AG04450 (cell line): ENCODE measurements at regions not wholly inside any gene's neighbourhood (a gene's known extent, or its start where the extent isn't known, plus 50 kb on each side); places are given as distances from the start of the nearest gene placed in this dataset.

Experiments
- CTCF ChIA-PET: fragments of 300-600, 350-600 bp; formaldehyde crosslinking; extraction: SDS; loops from one replicate; lab custom pipeline; 2022; ENCODE audit warnings: antibody characterized with exemption, inconsistent platforms; lab: Charles Lee
- POLR2A ChIA-PET: fragments of 350-600 bp; formaldehyde crosslinking; extraction: SDS; loops from one replicate; lab custom pipeline; 2021; ENCODE audit warnings: antibody characterized with exemption, inconsistent platforms; lab: Yijun Ruan, JAX
- DNase-seq: peaks from one replicate; pipeline ENCODE4 v3.0.0-alpha.2; 2011; ENCODE audit warnings: low read depth, low spot score
- H3K27ac ChIP-seq: one replicate; pipeline ENCODE4 v1.5.1; 2012; ENCODE audit warnings: low read depth, low read length, control low read depth
- H3K27me3 ChIP-seq: one replicate; pipeline ENCODE4 v1.6.0; 2012; ENCODE audit warnings: low read length; ENCODE audit not compliant: control insufficient read depth, insufficient read depth
- H3K4me3 ChIP-seq: 2 replicates; pipeline ENCODE4 v1.5.1; 2011; ENCODE audit warnings: mild to moderate bottlenecking, low read depth, low read length, control low read depth
- H3K9me3 ChIP-seq: 2 replicates; pipeline ENCODE4 v1.5.1; 2012; ENCODE audit warnings: low read length; ENCODE audit not compliant: control insufficient read depth, insufficient read depth
- CTCF ChIP-seq: IDR thresholded peaks from 2 replicates; pipeline ENCODE4 v1.5.1; 2011; ENCODE audit warnings: low read depth, low read length, control low read depth, inconsistent platforms

- Histone ChIP-seq H3K4me3 (no peak overlapping the region), H3K9me3 (no peaks in the 10 kb centered on the region; the same call in 1 of the 2 replicates), H3K27me3 (no peaks in the 10 kb centered on the region), H3K27ac (no peak overlapping the region)
- POLR2A ChIA-PET = no interaction called here
- no peak for DNase-seq
- no peak for TF ChIP-seq CTCF
- CTCF ChIA-PET = interaction anchor here (0.6 to 1.2 kb wide), 2 partner anchors 9 to 89 kb away, joined by 4 to 5 read pairs; no protein-coding TSS in a partner anchor
Observed at GRCh38 chr7:34311591-34311990, 346.4 kb upstream of the NPSR1 start.

- no peak for DNase-seq
- Histone ChIP-seq H3K27ac (no peak overlapping the region), H3K4me3 (no peak overlapping the region), H3K9me3 (no peaks in the 10 kb centered on the region; the same call in 1 of the 2 replicates), H3K27me3 (no peaks in the 10 kb centered on the region)
- no peak for TF ChIP-seq CTCF
- POLR2A ChIA-PET = no interaction called here
- CTCF ChIA-PET = no interaction called here
Observed at GRCh38 chr7:34312624-34313023, 345.4 kb upstream of the NPSR1 start.

GRCh38 chr7:34313289-34313688, 344.7 kb upstream of the NPSR1 start:
- CTCF ChIA-PET = no interaction called here
- DNase-seq = no peak

GRCh38 chr7:34315032-34315431, 343.0 kb upstream of the NPSR1 start:
- TF ChIP-seq CTCF = no peak
- H3K9me3 ChIP-seq = no peaks in the 10 kb centered on the region
- ChIA-PET POLR2A (interaction anchor here (0.6 kb wide), 1 partner anchor 622 kb away, joined by 3 read pairs; no protein-coding TSS in a partner anchor), CTCF (interaction anchor here (0.6 kb wide), 1 partner anchor 42 kb away, joined by 5 read pairs; no protein-coding TSS in a partner anchor)
- no peak for DNase-seq
- H3K27me3 ChIP-seq = no peaks in the 10 kb centered on the region
- no peak overlapping the region for H3K27ac ChIP-seq
- no peak overlapping the region for H3K4me3 ChIP-seq

More at GRCh38 chr7:34313289-34313688, 344.7 kb upstream of the NPSR1 start:
- Histone ChIP-seq H3K27ac (no peak overlapping the region), H3K9me3 (no peaks in the 10 kb centered on the region; the same call in 1 of the 2 replicates), H3K4me3 (no peak overlapping the region), H3K27me3 (no peaks in the 10 kb centered on the region)
- POLR2A ChIA-PET = no interaction called here
- no peak for TF ChIP-seq CTCF

- H3K4me3 ChIP-seq = no peak overlapping the region
- no peaks in the 10 kb centered on the region for H3K9me3 ChIP-seq
- CTCF ChIA-PET = no interaction called here
- no peak overlapping the region for H3K27ac ChIP-seq
- no peak for DNase-seq
- no peaks in the 10 kb centered on the region for H3K27me3 ChIP-seq
- TF ChIP-seq CTCF = no peak
- POLR2A ChIA-PET = no interaction called here
Observed at GRCh38 chr7:34317039-34317438, 341.0 kb upstream of the NPSR1 start.
